A549 (cell line): ENCODE measurements at regions not wholly inside any gene's neighbourhood (a gene's known extent, or its start where the extent isn't known, plus 50 kb on each side); places are given as distances from the start of the nearest gene placed in this dataset.

Experiments
- ATAC-seq, 2 experiments: fragments of 200-7000 bp in 1 of 2; fragments of >200 bp in 1 of 2; cut with Nextera tagmentation in 1 of 2; cut with Tn5 transposase in 1 of 2; 3 replicates each; pipeline versions ENCODE4 v1.8.0 to v1.9.1; 2018 to 2020; ENCODE audit warnings: mild to moderate bottlenecking in 1 of 2, moderate library complexity in 1 of 2
- CTCF ChIA-PET: fragments of 300-600 bp; sonication (Branson Sonifier 250); formaldehyde crosslinking; extraction: SDS; loops from one replicate; lab custom pipeline; 2021; ENCODE audit warnings: antibody characterized with exemption, inconsistent platforms; lab: Yijun Ruan, JAX
- POLR2A ChIA-PET: fragments of 350-600 bp; formaldehyde crosslinking; extraction: SDS; loops from one replicate; lab custom pipeline; 2021; ENCODE audit warnings: antibody characterized with exemption, inconsistent platforms; lab: Yijun Ruan, JAX
- DNase-seq, 2 experiments: peaks; one replicate each; pipeline versions ENCODE4 v3.0.0 to v3.0.0-alpha.2; 2011 to 2016; ENCODE audit warnings: low read depth in 1 of 2, low spot score in 1 of 2
- FAIRE-seq: peaks from 2 replicates; lab custom pipeline; 2011; peaks lifted over from hg19 to GRCh38; lab: Jason Lieb, UNC
- H3K27ac ChIP-seq, 2 experiments: fragments of >200 bp; sonication (Bioruptor Twin); formaldehyde crosslinking; 3 replicates each; pipeline ENCODE4 v1.5.1; 2016 to 2017
- H3K4me1 ChIP-seq: fragments of >200 bp; sonication (Bioruptor Twin); formaldehyde crosslinking; 3 replicates; pipeline ENCODE4 v1.6.1; 2016
- H3K4me2 ChIP-seq: fragments of >200 bp; sonication (Bioruptor Twin); formaldehyde crosslinking; 3 replicates; pipeline ENCODE4 v1.6.1; 2016
- H3K4me3 ChIP-seq: fragments of >200 bp; sonication (Bioruptor Twin); formaldehyde crosslinking; 3 replicates; pipeline ENCODE4 v1.5.1; 2016
- H3K9me3 ChIP-seq: fragments of >200 bp; sonication (Bioruptor Twin); formaldehyde crosslinking; 3 replicates; pipeline ENCODE4 v1.6.1; 2016
- BCL3 ChIP-seq: fragments of >200 bp; sonication (Bioruptor Twin); formaldehyde crosslinking; IDR thresholded peaks from 3 replicates; pipeline ENCODE4 v1.6.1; 2016
- CHD2 ChIP-seq: fragments of 150-350 bp; IDR thresholded peaks from 2 replicates; pipeline ENCODE4 v1.6.1; 2014; ENCODE audit warnings: low read length; ENCODE audit not compliant: partially characterized antibody
- CHD4 ChIP-seq: fragments of 200-600 bp; sonication (generic); IDR thresholded peaks from 2 replicates; pipeline ENCODE4 v1.6.1; 2016; ENCODE audit warnings: antibody characterized with exemption, mild to moderate bottlenecking, borderline replicate concordance
- EHMT2 ChIP-seq: fragments of 200-600 bp; sonication (generic); IDR thresholded peaks from 2 replicates; pipeline ENCODE4 v1.6.1; 2016; ENCODE audit warnings: antibody characterized with exemption, low read depth, mild to moderate bottlenecking, moderate library complexity
- EP300 ChIP-seq, 2 experiments: fragments of >200 bp; sonication (Bioruptor Twin); formaldehyde crosslinking; IDR thresholded peaks; 2 replicates in 1 of 2; 3 replicates in 1 of 2; pipeline ENCODE4 v1.6.1; 2016 to 2017
- FOSB ChIP-seq: fragments of 250-450 bp; sonication (Bioruptor Pico); IDR thresholded peaks from 2 replicates; pipeline ENCODE4 v1.5.0; 2020; ENCODE audit warnings: mild to moderate bottlenecking, moderate library complexity
- FOSL2 ChIP-seq, 2 experiments: fragments of 450-650 bp in 1 of 2; fragments of >200 bp in 1 of 2; sonication (Bioruptor Twin) in 1 of 2; formaldehyde crosslinking; IDR thresholded peaks; 2 replicates each; pipeline versions ENCODE4 v1.5.0 to v1.6.1; 2016 to 2020; ENCODE audit warnings: mild to moderate bottlenecking in 1 of 2, moderate library complexity in 1 of 2
- HDAC2 ChIP-seq: fragments of 200-600 bp; sonication (generic); IDR thresholded peaks from 2 replicates; pipeline ENCODE4 v1.6.1; 2016
- HOXB13 ChIP-seq: fragments of 250-450 bp; sonication (Bioruptor Pico); IDR thresholded peaks from 2 replicates; pipeline ENCODE4 v1.5.0; 2020; ENCODE audit warnings: low read depth, mild to moderate bottlenecking, moderate library complexity
- HOXB5 ChIP-seq: fragments of 250-450 bp; sonication (Bioruptor Pico); IDR thresholded peaks from 2 replicates; pipeline ENCODE4 v1.5.0; 2020; ENCODE audit warnings: mild to moderate bottlenecking, moderate library complexity
- JUN ChIP-seq, 2 experiments: fragments of >200 bp; sonication (Bioruptor Twin); formaldehyde crosslinking; IDR thresholded peaks; 2 replicates in 1 of 2; 3 replicates in 1 of 2; pipeline ENCODE4 v1.6.1; 2016 to 2017
- KDM1A ChIP-seq: fragments of 200-600 bp; sonication (generic); IDR thresholded peaks from 2 replicates; pipeline ENCODE4 v1.6.1; 2016; ENCODE audit warnings: low read depth, mild to moderate bottlenecking
- MAFK ChIP-seq: fragments of 450-650 bp; IDR thresholded peaks from 2 replicates; pipeline ENCODE4 v1.6.1; 2014; ENCODE audit not compliant: partially characterized antibody
- MAZ ChIP-seq: fragments of 150-350 bp; IDR thresholded peaks from 2 replicates; pipeline ENCODE4 v1.6.1; 2014; ENCODE audit warnings: antibody characterized with exemption, low read depth, low read length, borderline replicate concordance
- MYC ChIP-seq: IDR thresholded peaks from 2 replicates; pipeline ENCODE4 v1.6.1; 2012; ENCODE audit warnings: mild to moderate bottlenecking, inconsistent platforms, low read length, improper control_type of control experiment, borderline replicate concordance
- NFE2L2 ChIP-seq: fragments of 150-350 bp; conservative IDR thresholded peaks from 2 replicates; pipeline ENCODE4 v1.6.1; 2014; ENCODE audit warnings: low read length
- PBX3 ChIP-seq: IDR thresholded peaks from 2 replicates; pipeline ENCODE4 v1.6.1; 2012
- POLR2A ChIP-seq: IDR thresholded peaks from 2 replicates; pipeline ENCODE4 v1.6.1; 2012; ENCODE audit warnings: mild to moderate bottlenecking, low read length
- RAD21 ChIP-seq, 2 experiments: fragments of >200 bp in 1 of 2; sonication (Bioruptor Twin) in 1 of 2; formaldehyde crosslinking in 1 of 2; IDR thresholded peaks in 1 of 2; conservative IDR thresholded peaks in 1 of 2; 2 replicates in 1 of 2; 3 replicates in 1 of 2; pipeline ENCODE4 v1.6.1; 2012 to 2018; ENCODE audit warnings: inconsistent platforms in 1 of 2
- RARB ChIP-seq: fragments of 250-450 bp; sonication (Bioruptor Pico); IDR thresholded peaks from 2 replicates; pipeline ENCODE4 v1.8.0; 2021; ENCODE audit warnings: mild to moderate bottlenecking, moderate library complexity
- RCOR1 ChIP-seq: fragments of 150-350 bp; IDR thresholded peaks from 2 replicates; pipeline ENCODE4 v1.6.1; 2014; ENCODE audit warnings: antibody characterized with exemption, low read length, low read depth
- TFCP2L1 ChIP-seq: fragments of 250-450 bp; sonication (Bioruptor Pico); IDR thresholded peaks from 2 replicates; pipeline ENCODE4 v1.5.0; 2021; ENCODE audit warnings: mild to moderate bottlenecking
- ZFP36 ChIP-seq: fragments of 450-650 bp; IDR thresholded peaks from 2 replicates; pipeline ENCODE4 v1.6.1; 2014; ENCODE audit warnings: borderline replicate concordance; ENCODE audit not compliant: partially characterized antibody
- ZNF302 ChIP-seq: fragments of 250-450 bp; sonication (Bioruptor Pico); IDR thresholded peaks from 2 replicates; pipeline ENCODE4 v1.9.0; 2021; ENCODE audit warnings: inconsistent platforms, mild to moderate bottlenecking, moderate library complexity
- ZSCAN20 ChIP-seq: fragments of 250-450 bp; sonication (Bioruptor Pico); IDR thresholded peaks from 2 replicates; pipeline ENCODE4 v1.8.0; 2022; ENCODE audit warnings: mild to moderate bottlenecking, moderate library complexity
- WGBS: methylation state at CpG from one replicate; pipeline ENCODE4 v1.1.6; 2017; ENCODE audit errors: missing lambda C conversion rate; 5-methylcytosine and 5-hydroxymethylcytosine counted together
- TF ChIP-seq, protein P1 (sequence below): fragments of >200 bp; sonication (Bioruptor Twin); formaldehyde crosslinking; IDR thresholded peaks from 2 replicates; pipeline ENCODE4 v1.6.1; 2016
- TF ChIP-seq, protein P2 (sequence below): fragments of 250-450 bp; sonication (Bioruptor Pico); IDR thresholded peaks from 2 replicates; pipeline ENCODE4 v1.5.0; 2020; ENCODE audit warnings: low read depth, mild to moderate bottlenecking, moderate library complexity
- TF ChIP-seq, protein P3 (sequence below): IDR thresholded peaks from 2 replicates; pipeline ENCODE4 v1.6.1; 2012
- TF ChIP-seq, protein P4 (sequence below): fragments of 200-600 bp; sonication (generic); IDR thresholded peaks from 2 replicates; pipeline ENCODE4 v1.6.1; 2016; ENCODE audit warnings: antibody characterized with exemption, mild to moderate bottlenecking, moderate library complexity

- POLR2A ChIA-PET: no interaction called here
- no peaks in the 10 kb centered on the region for H3K4me1 ChIP-seq
- FAIRE-seq (no peak), DNase-seq (no peak), ATAC-seq (no peak)
- TF ChIP-seq, protein P1, sequence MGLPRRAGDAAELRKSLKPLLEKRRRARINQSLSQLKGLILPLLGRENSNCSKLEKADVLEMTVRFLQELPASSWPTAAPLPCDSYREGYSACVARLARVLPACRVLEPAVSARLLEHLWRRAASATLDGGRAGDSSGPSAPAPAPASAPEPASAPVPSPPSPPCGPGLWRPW: no peak
- TF ChIP-seq, protein P2, sequence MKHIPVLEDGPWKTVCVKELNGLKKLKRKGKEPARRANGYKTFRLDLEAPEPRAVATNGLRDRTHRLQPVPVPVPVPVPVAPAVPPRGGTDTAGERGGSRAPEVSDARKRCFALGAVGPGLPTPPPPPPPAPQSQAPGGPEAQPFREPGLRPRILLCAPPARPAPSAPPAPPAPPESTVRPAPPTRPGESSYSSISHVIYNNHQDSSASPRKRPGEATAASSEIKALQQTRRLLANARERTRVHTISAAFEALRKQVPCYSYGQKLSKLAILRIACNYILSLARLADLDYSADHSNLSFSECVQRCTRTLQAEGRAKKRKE (CRISPR knock-in tag): no peak
- no peak for TF ChIP-seq FOSB (CRISPR knock-in tag)
- TF ChIP-seq, protein P3, sequence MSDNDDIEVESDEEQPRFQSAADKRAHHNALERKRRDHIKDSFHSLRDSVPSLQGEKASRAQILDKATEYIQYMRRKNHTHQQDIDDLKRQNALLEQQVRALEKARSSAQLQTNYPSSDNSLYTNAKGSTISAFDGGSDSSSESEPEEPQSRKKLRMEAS: no peak
- no peak for TF ChIP-seq POLR2A
- TF ChIP-seq CHD2: no peak
- TF ChIP-seq MAFK: no peak
- TF ChIP-seq MYC: no peak
- no peak for TF ChIP-seq ZFP36
- TF ChIP-seq MAZ: no peak
- no peak for TF ChIP-seq ZSCAN20 (CRISPR knock-in tag)
- TF ChIP-seq EP300 (IDR thresholded peaks at IDR 0.05): no peak
- TF ChIP-seq HOXB13 (CRISPR knock-in tag): no peak
- no peak for TF ChIP-seq KDM1A
- no peak for TF ChIP-seq FOSL2 (IDR thresholded peaks at IDR 0.05)
- TF ChIP-seq FOSL2 (CRISPR knock-in tag; IDR thresholded peaks at IDR 0.05): no peak
- no peak for TF ChIP-seq RCOR1
- TF ChIP-seq JUN (IDR thresholded peaks at IDR 0.05): no peak
- H3K4me3 ChIP-seq: no peak overlapping the region
- no peak overlapping the region for H3K27ac ChIP-seq
- WGBS: 93% methylated on average over 40 of the region's 54 CpGs
- CTCF ChIA-PET: no interaction called here
- H3K9me3 ChIP-seq: no peaks in the 10 kb centered on the region
- no peak overlapping the region for H3K4me2 ChIP-seq
Measured at GRCh38 chr11:70661761-70662501, 263.6 kb downstream of the CTTN start.

DNA sequence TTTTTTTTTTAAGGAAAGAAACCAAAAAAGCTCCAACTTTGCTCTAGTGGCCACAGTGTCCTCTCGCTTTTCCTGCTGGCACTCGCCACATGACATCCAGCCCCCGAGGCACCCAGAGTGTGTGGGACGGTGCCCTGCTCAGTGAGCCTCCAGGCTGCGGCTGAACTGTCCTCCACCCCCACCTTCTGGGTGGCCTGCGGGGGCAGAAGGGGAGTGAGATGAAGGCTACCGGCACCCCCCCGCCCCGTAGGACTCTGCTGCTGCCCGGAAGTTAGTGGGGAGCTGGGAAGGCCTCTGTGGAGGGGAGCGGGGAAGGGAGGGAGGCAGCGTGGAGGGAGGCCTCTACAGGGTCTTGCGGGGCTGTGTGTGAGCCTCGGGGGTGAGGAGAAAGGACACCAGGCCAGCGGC lies 264.4 kb downstream of the CTTN start:
- no peak overlapping the region for H3K27ac ChIP-seq
- H3K4me2 ChIP-seq: no peak overlapping the region
- H3K4me3 ChIP-seq: no peak overlapping the region
- no peak for ATAC-seq
- WGBS: 88% methylated on average over 10 of the region's 15 CpGs
- H3K9me3 ChIP-seq: no peaks in the 10 kb centered on the region
- DNase-seq: no peak
- no peaks in the 10 kb centered on the region for H3K4me1 ChIP-seq
- ChIA-PET CTCF (no interaction called here), POLR2A (no interaction called here)
- no peak for FAIRE-seq
- TF ChIP-seq, protein P4, sequence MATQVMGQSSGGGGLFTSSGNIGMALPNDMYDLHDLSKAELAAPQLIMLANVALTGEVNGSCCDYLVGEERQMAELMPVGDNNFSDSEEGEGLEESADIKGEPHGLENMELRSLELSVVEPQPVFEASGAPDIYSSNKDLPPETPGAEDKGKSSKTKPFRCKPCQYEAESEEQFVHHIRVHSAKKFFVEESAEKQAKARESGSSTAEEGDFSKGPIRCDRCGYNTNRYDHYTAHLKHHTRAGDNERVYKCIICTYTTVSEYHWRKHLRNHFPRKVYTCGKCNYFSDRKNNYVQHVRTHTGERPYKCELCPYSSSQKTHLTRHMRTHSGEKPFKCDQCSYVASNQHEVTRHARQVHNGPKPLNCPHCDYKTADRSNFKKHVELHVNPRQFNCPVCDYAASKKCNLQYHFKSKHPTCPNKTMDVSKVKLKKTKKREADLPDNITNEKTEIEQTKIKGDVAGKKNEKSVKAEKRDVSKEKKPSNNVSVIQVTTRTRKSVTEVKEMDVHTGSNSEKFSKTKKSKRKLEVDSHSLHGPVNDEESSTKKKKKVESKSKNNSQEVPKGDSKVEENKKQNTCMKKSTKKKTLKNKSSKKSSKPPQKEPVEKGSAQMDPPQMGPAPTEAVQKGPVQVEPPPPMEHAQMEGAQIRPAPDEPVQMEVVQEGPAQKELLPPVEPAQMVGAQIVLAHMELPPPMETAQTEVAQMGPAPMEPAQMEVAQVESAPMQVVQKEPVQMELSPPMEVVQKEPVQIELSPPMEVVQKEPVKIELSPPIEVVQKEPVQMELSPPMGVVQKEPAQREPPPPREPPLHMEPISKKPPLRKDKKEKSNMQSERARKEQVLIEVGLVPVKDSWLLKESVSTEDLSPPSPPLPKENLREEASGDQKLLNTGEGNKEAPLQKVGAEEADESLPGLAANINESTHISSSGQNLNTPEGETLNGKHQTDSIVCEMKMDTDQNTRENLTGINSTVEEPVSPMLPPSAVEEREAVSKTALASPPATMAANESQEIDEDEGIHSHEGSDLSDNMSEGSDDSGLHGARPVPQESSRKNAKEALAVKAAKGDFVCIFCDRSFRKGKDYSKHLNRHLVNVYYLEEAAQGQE: no peak
- no peak for TF ChIP-seq BCL3
- TF ChIP-seq CHD4: no peak
- TF ChIP-seq RAD21 (conservative IDR thresholded peaks at IDR 0.05 in 1 of 2, IDR thresholded peaks at IDR 0.05 in 1 of 2): no peak
- no peak for TF ChIP-seq TFCP2L1 (CRISPR knock-in tag)
- no peak for TF ChIP-seq POLR2A
- TF ChIP-seq ZFP36: no peak
- TF ChIP-seq, protein P1: no peak
- TF ChIP-seq ZNF302: no peak
- TF ChIP-seq MYC: no peak
- TF ChIP-seq, protein P2 (CRISPR knock-in tag): no peak
- no peak for TF ChIP-seq RARB
- no peak for TF ChIP-seq NFE2L2
- no peak for TF ChIP-seq PBX3
- TF ChIP-seq HDAC2: no peak
- no peak for TF ChIP-seq HOXB5 (CRISPR knock-in tag)
- no peak for TF ChIP-seq EHMT2
